Stimulated activated naive CD8-positive, alpha-beta T cell treated with anti-CD3 and anti-CD28 coated beads, Interleukin-15, Interleukin-2, amounts not matched to agents 100 U/mL and 50 U/mL, for 24 hours (primary cell): ENCODE measurements at regions not wholly inside any gene's neighbourhood (a gene's known extent, or its start where the extent isn't known, plus 50 kb on each side); places are given as distances from the start of the nearest gene placed in this dataset.

Experiments
- ATAC-seq: fragments of 150-1000 bp; cut with Tn5 transposase; one replicate; pipeline ENCODE4 v1.10.0; 2021
- DNase-seq: peaks from one replicate; pipeline ENCODE4 v3.0.0; 2021

DNA sequence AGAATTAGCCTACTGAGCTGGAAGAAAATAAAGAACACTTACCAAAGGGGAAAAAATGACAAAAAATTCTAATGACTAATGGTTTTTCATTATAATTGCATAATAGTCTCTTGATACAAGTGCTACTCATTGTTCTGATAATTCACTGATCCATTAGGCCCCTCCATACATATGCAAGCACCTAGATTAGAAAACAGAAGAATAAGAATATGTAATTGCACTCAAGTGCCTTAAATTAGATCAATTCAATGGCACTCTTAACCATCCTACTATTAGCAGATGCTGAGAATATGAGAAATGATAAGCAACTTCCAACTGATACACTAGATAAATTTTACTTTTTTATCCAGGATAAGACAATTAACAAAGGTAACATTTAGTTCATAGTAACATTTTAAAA, 440.9 kb upstream of the C9orf72 start:
- no peak for DNase-seq
- ATAC-seq, result no peak

GRCh38 chr9:28024676-28025075, 451.4 kb upstream of the C9orf72 start:
- DNase-seq (no peak), ATAC-seq (no peak)

GRCh38 chr9:28025186-28025585, 451.9 kb upstream of the C9orf72 start:
- no peak for DNase-seq
- ATAC-seq, result no peak

- no peak for ATAC-seq
- DNase-seq, result no peak
Observed at GRCh38 chr9:28031521-28032267, 458.4 kb upstream of the C9orf72 start.

GRCh38 chr9:28032268-28032590, 458.9 kb upstream of the C9orf72 start:
- no peak for ATAC-seq
- DNase-seq, result no peak

DNA sequence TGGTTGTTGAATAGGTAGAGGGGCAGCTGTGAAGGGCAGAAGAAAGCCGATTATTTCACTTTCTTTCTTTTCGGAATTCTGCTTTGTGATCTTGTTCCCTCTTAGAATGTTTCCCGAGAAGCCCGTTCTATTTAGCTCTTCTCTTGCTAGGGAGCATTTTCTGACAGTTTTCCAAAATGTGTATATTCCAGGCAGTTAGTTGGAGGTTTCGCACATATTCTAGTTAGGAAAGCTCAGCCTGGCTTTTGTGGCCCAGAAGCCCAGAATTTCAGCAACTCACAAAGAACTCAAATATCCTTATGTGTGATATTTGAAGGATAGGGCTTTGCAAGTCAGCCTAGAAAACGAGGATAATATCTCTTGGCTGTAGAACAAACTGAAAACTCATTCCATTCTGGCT, 461.0 kb upstream of the C9orf72 start:
- ATAC-seq (no peak), DNase-seq (no peak)

DNA sequence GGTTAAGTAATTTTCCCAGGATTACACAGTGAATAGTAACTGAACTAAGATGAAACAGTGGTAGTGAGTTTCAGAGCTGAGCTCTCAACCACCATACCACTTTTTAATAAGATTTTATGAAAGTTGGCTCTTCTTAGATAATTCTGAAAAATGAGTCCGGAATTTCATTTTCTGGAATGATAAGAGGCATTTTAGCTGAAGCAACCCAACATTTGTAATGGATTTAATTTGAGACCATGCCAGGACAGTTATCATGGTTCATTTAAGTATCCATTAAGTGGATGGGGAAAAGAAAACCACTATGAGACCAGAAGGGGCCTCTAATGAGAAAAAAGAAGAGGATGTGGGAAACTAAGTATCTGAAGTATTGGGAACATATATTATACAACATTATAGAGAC, 464.7 kb upstream of the C9orf72 start:
- DNase-seq (no peak), ATAC-seq (no peak)

DNA sequence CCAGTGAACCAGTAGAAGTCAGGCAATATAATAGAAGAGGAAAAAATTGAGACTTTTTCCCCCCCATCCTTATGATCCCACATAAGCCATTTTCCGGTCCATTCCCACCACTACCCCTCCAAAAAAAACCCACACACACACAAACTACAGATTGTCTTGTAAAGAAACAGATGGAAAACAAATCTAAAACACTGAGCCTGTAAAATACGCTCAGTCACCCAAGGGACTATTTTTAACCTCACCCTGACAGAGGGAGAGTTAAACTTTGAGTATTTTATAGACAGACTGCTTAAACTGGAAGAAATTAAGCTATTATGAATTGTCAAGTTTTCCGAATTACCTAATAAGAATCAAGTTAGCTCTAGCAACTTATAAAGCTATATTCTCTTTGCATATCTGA, 471.8 kb upstream of the C9orf72 start:
- ATAC-seq (no peak), DNase-seq (no peak)

DNA sequence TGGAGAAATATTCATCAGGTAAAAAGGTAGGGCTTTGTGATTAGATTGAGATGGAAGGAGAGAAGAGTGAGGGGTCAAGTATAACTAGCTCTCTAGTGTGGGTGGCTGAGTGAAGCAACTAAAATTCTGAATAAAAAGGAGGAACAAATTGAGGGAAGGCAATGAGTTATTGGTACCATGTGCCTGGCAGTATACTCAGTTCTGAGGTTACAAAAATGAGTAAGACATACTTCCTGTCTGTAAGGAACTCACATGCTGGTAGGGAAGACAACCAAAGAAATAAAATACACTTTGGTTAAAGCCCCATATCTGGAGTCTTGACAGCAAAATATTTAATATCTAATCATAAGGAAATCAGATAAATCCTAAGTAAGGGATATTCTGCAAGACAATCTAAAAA, 476.8 kb upstream of the C9orf72 start:
- ATAC-seq, result no peak
- DNase-seq, result no peak

GRCh38 chr9:28050941-28051340, 477.7 kb upstream of the C9orf72 start:
- no peak for DNase-seq
- ATAC-seq, result no peak

DNA sequence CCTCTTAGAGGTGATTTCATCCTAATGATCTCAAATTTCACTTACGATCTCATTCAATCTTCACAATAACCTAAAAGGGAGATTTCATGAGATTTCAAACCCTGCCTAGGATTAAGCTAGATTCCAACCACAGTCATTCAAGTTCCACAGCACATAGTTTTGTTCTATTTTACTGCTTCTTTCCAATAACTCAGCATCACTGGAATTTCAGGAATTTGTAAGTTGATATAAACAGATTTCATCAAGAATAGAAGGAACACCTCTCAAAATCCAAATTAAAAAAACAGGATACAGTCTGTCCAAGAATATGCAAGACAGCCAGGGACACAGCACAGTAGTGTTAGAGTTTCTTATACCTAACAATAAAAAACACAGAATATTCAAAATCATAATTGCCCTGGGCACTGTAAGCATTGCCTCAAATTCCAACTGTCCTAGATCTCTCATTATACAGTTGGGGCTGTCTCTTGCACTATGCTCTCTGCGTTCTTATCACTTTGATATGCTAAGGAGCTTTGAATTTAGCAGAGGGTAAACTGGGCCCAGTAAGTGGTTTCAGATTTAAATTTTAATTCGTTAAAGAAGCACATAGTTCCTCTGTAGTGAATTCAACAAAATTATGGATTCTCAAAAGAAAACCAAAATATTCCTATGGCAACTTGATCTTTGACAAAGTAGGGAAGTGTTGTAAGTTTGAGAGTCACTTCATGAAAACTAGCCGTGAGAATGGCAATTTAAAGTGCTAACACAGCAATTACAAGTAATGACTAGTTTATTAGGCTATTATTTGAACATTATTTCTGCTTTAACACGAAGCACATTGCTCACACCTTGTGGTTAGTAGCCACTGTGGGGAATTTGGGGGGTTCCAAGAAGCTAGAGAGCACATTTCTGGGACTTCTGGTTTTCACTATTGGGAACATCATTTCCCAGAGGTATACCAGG, 478.6 kb upstream of the C9orf72 start:
- ATAC-seq (no peak), DNase-seq (no peak)

DNA sequence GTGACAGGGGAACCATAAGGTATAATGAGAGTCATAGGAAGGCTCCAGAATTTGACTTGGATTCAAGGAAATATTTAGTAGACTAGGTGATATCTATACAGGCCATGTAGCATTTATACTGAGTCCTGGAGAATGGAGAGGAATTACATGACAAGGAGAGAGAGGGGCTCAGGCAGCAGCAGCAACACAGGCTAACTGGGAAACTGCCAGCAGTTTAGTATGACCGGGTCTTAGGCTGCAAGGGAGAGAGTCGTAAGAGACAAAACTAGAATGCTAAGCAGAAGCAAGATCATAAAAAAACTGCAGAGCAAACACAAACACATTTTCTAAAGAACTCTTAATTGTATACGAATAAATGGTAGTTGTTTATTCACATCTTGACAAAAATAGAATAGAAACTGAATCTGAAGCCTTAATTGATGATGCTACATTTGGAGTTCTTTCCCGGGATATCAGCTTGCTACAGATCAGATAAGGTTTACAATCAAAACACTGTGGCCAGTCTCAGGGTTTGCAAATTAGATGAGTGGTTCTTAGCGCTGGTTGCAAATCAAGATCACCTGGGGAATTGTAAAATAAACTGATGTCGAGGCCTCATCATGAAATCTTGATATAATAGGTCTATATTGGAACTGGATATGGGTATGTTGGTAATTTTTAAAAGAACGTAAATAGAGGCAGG, 480.0 kb upstream of the C9orf72 start:
- no peak for ATAC-seq

GRCh38 chr9:28056006-28056405, 482.7 kb upstream of the C9orf72 start:
- ATAC-seq (no peak), DNase-seq (no peak)

More for the DNA sequence above, 480.0 kb upstream of the C9orf72 start:
- DNase-seq, result no peak

DNA sequence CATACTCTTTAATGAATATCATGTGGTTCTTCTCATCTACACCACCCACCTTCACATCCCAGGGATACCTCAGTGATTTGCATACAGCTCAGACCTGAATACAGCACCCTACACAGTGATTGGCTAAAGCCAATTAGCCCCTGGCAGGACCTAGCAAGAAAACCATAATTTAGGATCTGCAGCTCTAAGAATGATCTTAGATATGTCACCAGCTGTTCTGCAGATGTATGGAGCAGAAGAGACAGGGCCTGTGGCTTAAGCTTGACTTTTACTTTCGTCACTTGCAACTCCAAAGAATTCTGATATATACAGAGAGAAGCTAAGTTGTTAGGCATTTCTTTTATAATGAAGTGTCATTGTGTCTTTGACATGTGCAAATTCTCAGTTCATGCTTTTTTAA, 483.2 kb upstream of the C9orf72 start:
- no peak for ATAC-seq
- no peak for DNase-seq

- DNase-seq (no peak), ATAC-seq (no peak)
Observed at GRCh38 chr9:28059192-28059591, 485.9 kb upstream of the C9orf72 start.

GRCh38 chr9:28064241-28064815, 491.0 kb upstream of the C9orf72 start:
- DNase-seq (no peak), ATAC-seq (no peak)

- ATAC-seq (no peak), DNase-seq (no peak)
Observed at GRCh38 chr9:28073270-28073669, 500.0 kb upstream of the C9orf72 start.

- DNase-seq (no peak), ATAC-seq (no peak)
Observed at GRCh38 chr9:28079677-28080076, 506.4 kb upstream of the C9orf72 start.

DNA sequence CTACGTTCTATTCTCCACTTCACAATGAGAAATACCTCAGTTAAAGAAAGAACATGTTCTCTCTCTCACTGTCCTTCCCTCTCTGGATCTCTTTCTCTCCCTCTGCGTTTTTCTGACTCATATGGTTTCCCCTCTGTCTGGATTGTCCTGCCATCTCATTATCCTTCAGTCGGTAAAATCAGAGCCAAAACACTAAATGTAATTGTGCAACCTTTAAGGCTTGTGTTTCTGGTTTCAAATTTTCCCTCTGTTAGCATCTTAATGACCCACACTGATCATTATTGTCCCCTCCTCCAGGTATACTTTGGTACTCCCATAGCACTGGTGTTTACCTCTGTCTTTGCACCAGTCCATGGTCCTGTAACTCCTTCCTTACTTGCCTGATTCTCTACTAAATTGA, 509.4 kb upstream of the C9orf72 start:
- ATAC-seq (no peak), DNase-seq (no peak)

- no peak for DNase-seq
- no peak for ATAC-seq
Observed at GRCh38 chr9:28086881-28087280, 513.6 kb upstream of the C9orf72 start.

- ATAC-seq (no peak), DNase-seq (no peak)
Observed at GRCh38 chr9:28092981-28093936, 520.0 kb upstream of the C9orf72 start.

DNA sequence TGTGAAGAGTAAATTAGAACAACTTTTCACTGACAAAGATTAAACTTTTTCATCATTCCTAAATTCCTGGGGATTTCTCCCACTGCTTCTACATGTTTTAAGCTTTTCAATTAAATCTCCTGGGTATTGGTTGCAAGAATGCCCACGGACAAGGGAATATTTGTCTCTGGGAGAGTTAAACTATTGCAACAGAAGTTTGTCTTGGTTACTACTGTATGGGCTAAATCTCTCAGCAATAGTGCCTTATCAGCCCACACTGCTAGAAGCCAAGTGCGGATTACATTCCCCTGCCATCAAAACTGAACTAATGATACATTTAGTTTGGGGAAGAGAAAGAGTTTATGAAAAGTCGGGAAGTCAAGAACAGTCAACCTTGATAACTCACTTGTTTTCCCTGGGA, 528.2 kb upstream of the C9orf72 start:
- no peak for DNase-seq
- no peak for ATAC-seq
